ENCODE measurements at regions not wholly inside any gene's neighbourhood (a gene's known extent, or its start where the extent isn't known, plus 50 kb on each side); places are given as distances from the start of the nearest gene placed in this dataset.

- no peak for TF ChIP-seq CTCF (IDR thresholded peaks at IDR 0.05)
- TF ChIP-seq POLR2A (IDR thresholded peaks at IDR 0.05), result no peak
Observed at GRCh38 chr21:17391811-17392340, 121.0 kb upstream of the CXADR start.
